HEK293 (cell line): ENCODE measurements at regions not wholly inside any gene's neighbourhood (a gene's known extent, or its start where the extent isn't known, plus 50 kb on each side); places are given as distances from the start of the nearest gene placed in this dataset.

Experiments used
- CTCF ChIA-PET: fragments of 350-600 bp; formaldehyde crosslinking; extraction: SDS; loops from one replicate; lab custom pipeline; 2021; ENCODE audit warnings: antibody characterized with exemption; lab: Yijun Ruan, JAX
- POLR2A ChIA-PET: fragments of 300-600 bp; formaldehyde crosslinking; extraction: SDS; loops from one replicate; lab custom pipeline; 2020; ENCODE audit warnings: antibody characterized with exemption, inconsistent platforms; lab: Yijun Ruan, JAX
- H3K27ac ChIP-seq: fragments of 200-500 bp; sonication (Bioruptor generic); 2 replicates; pipeline ENCODE4 v1.5.1; 2014; ENCODE audit warnings: low read depth, low read length, control low read depth, inconsistent platforms; ENCODE audit errors: extremely low read depth
- H3K36me3 ChIP-seq, 2 experiments: fragments of 200-500 bp in 1 of 2; sonication (Bioruptor generic) in 1 of 2; 1 replicate in 1 of 2; 2 replicates in 1 of 2; pipeline ENCODE4 v1.5.1; 2014 to 2017; ENCODE audit warnings: inconsistent platforms in 2 of 2, low read length in 2 of 2; ENCODE audit not compliant: control insufficient read depth in 2 of 2, insufficient read depth in 1 of 2
- H3K4me1 ChIP-seq: fragments of 200-500 bp; sonication (Bioruptor generic); 2 replicates; pipeline ENCODE4 v1.5.1; 2014; ENCODE audit warnings: mild to moderate bottlenecking, low read length, inconsistent platforms; ENCODE audit not compliant: control insufficient read depth, insufficient read depth
- H3K4me3 ChIP-seq: 2 replicates; pipeline ENCODE4 v1.5.1; 2011; ENCODE audit warnings: low read depth, mild to moderate bottlenecking, control low read depth, low read length, moderate library complexity
- H3K9me3 ChIP-seq: fragments of 200-500 bp; sonication (Bioruptor generic); 2 replicates; pipeline ENCODE4 v1.5.1; 2014; ENCODE audit warnings: low read depth, low read length, inconsistent platforms; ENCODE audit not compliant: control insufficient read depth, insufficient read depth
- CTCF ChIP-seq: fragments of 450-650 bp; formaldehyde crosslinking; IDR thresholded peaks from 2 replicates; pipeline ENCODE4 v1.5.1; 2016; ENCODE audit warnings: missing biosample characterization, missing genetic modification characterization
- ELK4 ChIP-seq: IDR thresholded peaks from 2 replicates; pipeline ENCODE4 v1.6.1; 2011; ENCODE audit warnings: mild to moderate bottlenecking, low read depth, low read length, borderline replicate concordance
- GFI1B ChIP-seq: fragments of 450-650 bp; formaldehyde crosslinking; IDR thresholded peaks from 2 replicates; pipeline ENCODE4 v1.5.1; 2016; ENCODE audit warnings: missing biosample characterization, missing genetic modification characterization
- GLI2 ChIP-seq: fragments of 450-650 bp; formaldehyde crosslinking; IDR thresholded peaks from 2 replicates; pipeline ENCODE4; 2017; ENCODE audit warnings: missing biosample characterization, missing genetic modification characterization, low read depth, borderline replicate concordance
- GLI4 ChIP-seq: fragments of 450-650 bp; formaldehyde crosslinking; IDR thresholded peaks from 2 replicates; pipeline ENCODE4 v1.5.1; 2016; ENCODE audit warnings: missing biosample characterization, missing genetic modification characterization
- GLIS1 ChIP-seq: fragments of 450-650 bp; formaldehyde crosslinking; IDR thresholded peaks from 2 replicates; pipeline ENCODE4 v1.5.1; 2016; ENCODE audit warnings: missing biosample characterization, missing genetic modification characterization
- MEIS1 ChIP-seq: sonication (generic); formaldehyde crosslinking; IDR thresholded peaks from 2 replicates; pipeline ENCODE4 v1.8.1; 2022; ENCODE audit warnings: missing genetic modification reagents, mild to moderate bottlenecking, borderline replicate concordance
- MZF1 ChIP-seq: fragments of 450-650 bp; formaldehyde crosslinking; IDR thresholded peaks from 2 replicates; pipeline ENCODE4 v1.5.1; 2017; ENCODE audit warnings: missing biosample characterization, missing genetic modification characterization, borderline replicate concordance
- OSR2 ChIP-seq: fragments of 450-650 bp; formaldehyde crosslinking; IDR thresholded peaks from 2 replicates; pipeline ENCODE4 v1.5.1; 2016; ENCODE audit warnings: missing biosample characterization, missing genetic modification characterization
- ZBTB49 ChIP-seq: fragments of 450-650 bp; formaldehyde crosslinking; IDR thresholded peaks from 2 replicates; pipeline ENCODE4 v1.5.1; 2016; ENCODE audit warnings: missing biosample characterization, missing genetic modification characterization, low read depth
- ZBTB8A ChIP-seq: fragments of 450-650 bp; formaldehyde crosslinking; IDR thresholded peaks from 2 replicates; pipeline ENCODE4 v1.5.1; 2016; ENCODE audit warnings: missing biosample characterization, missing genetic modification characterization
- ZFHX2 ChIP-seq: fragments of 450-650 bp; formaldehyde crosslinking; conservative IDR thresholded peaks from 2 replicates; pipeline ENCODE4 v1.5.1; 2016; ENCODE audit warnings: missing biosample characterization, missing genetic modification characterization
- ZIC2 ChIP-seq: fragments of 450-650 bp; formaldehyde crosslinking; IDR thresholded peaks from 2 replicates; pipeline ENCODE4 v1.5.1; 2016; ENCODE audit warnings: missing biosample characterization, missing genetic modification characterization
- ZNF133 ChIP-seq: fragments of 450-650 bp; formaldehyde crosslinking; IDR thresholded peaks from 2 replicates; pipeline ENCODE4 v1.5.1; 2016; ENCODE audit warnings: missing biosample characterization, missing genetic modification characterization
- ZNF18 ChIP-seq: fragments of 450-650 bp; formaldehyde crosslinking; IDR thresholded peaks from 2 replicates; pipeline ENCODE4 v1.5.1; 2016; ENCODE audit warnings: missing biosample characterization, missing genetic modification characterization
- ZNF239 ChIP-seq: fragments of 450-650 bp; formaldehyde crosslinking; IDR thresholded peaks from 2 replicates; pipeline ENCODE4 v1.5.1; 2016; ENCODE audit warnings: missing biosample characterization, missing genetic modification characterization
- ZNF274 ChIP-seq, 2 experiments: fragments of 200-500 bp in 1 of 2; fragments of 450-650 bp in 1 of 2; sonication (Bioruptor generic) in 1 of 2; formaldehyde crosslinking in 1 of 2; IDR thresholded peaks; 2 replicates each; pipeline versions ENCODE4 v1.5.1 to v1.6.1; 2014 to 2016; ENCODE audit warnings: borderline replicate concordance in 1 of 2, inconsistent platforms in 1 of 2, low read length in 1 of 2, missing biosample characterization in 1 of 2, missing genetic modification characterization in 1 of 2
- ZNF311 ChIP-seq: fragments of 450-650 bp; formaldehyde crosslinking; IDR thresholded peaks from 2 replicates; pipeline ENCODE4 v1.5.1; 2017; ENCODE audit warnings: missing biosample characterization, missing genetic modification characterization, borderline replicate concordance
- ZNF426 ChIP-seq: fragments of 450-650 bp; formaldehyde crosslinking; IDR thresholded peaks from 2 replicates; pipeline ENCODE4 v1.5.1; 2017; ENCODE audit warnings: missing biosample characterization, missing genetic modification characterization, mild to moderate bottlenecking, inconsistent platforms, moderate library complexity
- ZNF514 ChIP-seq: fragments of 450-650 bp; formaldehyde crosslinking; IDR thresholded peaks from 2 replicates; pipeline ENCODE4 v1.5.1; 2016; ENCODE audit warnings: missing biosample characterization, missing genetic modification characterization
- ZNF560 ChIP-seq: fragments of 450-650 bp; formaldehyde crosslinking; IDR thresholded peaks from 2 replicates; pipeline ENCODE4 v1.5.1; 2017; ENCODE audit warnings: missing biosample characterization, missing genetic modification characterization, borderline replicate concordance
- ZNF600 ChIP-seq: fragments of 450-650 bp; formaldehyde crosslinking; IDR thresholded peaks from 2 replicates; pipeline ENCODE4 v1.5.1; 2016; ENCODE audit warnings: missing biosample characterization, missing genetic modification characterization
- ZNF747 ChIP-seq: fragments of 450-650 bp; formaldehyde crosslinking; IDR thresholded peaks from 2 replicates; pipeline ENCODE4 v1.5.1; 2016; ENCODE audit warnings: missing biosample characterization, missing genetic modification characterization
- ZNF76 ChIP-seq: fragments of 450-650 bp; formaldehyde crosslinking; IDR thresholded peaks from 2 replicates; pipeline ENCODE4; 2016; ENCODE audit warnings: low read depth, missing biosample characterization, missing genetic modification characterization, borderline replicate concordance
- ZSCAN18 ChIP-seq: fragments of 450-650 bp; formaldehyde crosslinking; IDR thresholded peaks from 2 replicates; pipeline ENCODE4 v1.5.1; 2016; ENCODE audit warnings: missing biosample characterization, missing genetic modification characterization

GRCh38 chr9:18233311-18233710 lies 240.6 kb upstream of the ADAMTSL1 start:
- Histone ChIP-seq H3K4me3 (no peak overlapping the region), H3K27ac (no peak overlapping the region), H3K4me1 (0 out of 2 replicates have a peak, but pooled peaks cover 2% of the 10 kb centered on the region), H3K36me3 (no peaks in the 10 kb centered on the region)
- ChIA-PET POLR2A (no interaction called here), CTCF (no interaction called here)
- TF ChIP-seq ZNF76 (tag by site-specific recombination) (no peak), ZNF747 (no peak), ZNF560 (tag by site-specific recombination) (no peak), ZNF239 (tag by site-specific recombination) (no peak), GLI4 (tag by site-specific recombination) (no peak), OSR2 (no peak), GLIS1 (no peak), ZNF514 (tag by site-specific recombination) (no peak), ZFHX2 (tag by site-specific recombination) (no peak), ZBTB49 (tag by site-specific recombination) (no peak), GFI1B (tag by site-specific recombination) (no peak), ZNF600 (no peak), ZSCAN18 (no peak), MZF1 (tag by site-specific recombination) (no peak), MEIS1 (CRISPR knock-in tag) (no peak), ZNF311 (tag by site-specific recombination) (no peak), CTCF (tag by site-specific recombination) (no peak)
- TF ChIP-seq, all 188 proteins: peak for 0
- no peaks in the 10 kb centered on the region for H3K9me3 ChIP-seq

- CTCF ChIA-PET = no interaction called here
- Histone ChIP-seq H3K4me3 (no peak overlapping the region), H3K4me1 (peaks cover 2% of the 10 kb centered on the region; the same call in 1 of the 2 replicates), H3K36me3 (no peaks in the 10 kb centered on the region), H3K27ac (no peak overlapping the region), H3K9me3 (no peaks in the 10 kb centered on the region)
- TF ChIP-seq ZNF133 (tag by site-specific recombination) = no peak
- TF ChIP-seq ZNF18 (tag by site-specific recombination) = no peak
- no peak for TF ChIP-seq GLI2 (tag by site-specific recombination)
- no peak for TF ChIP-seq ZNF426
- TF ChIP-seq ZNF274 (IDR thresholded peaks at IDR 0.05; ENCODE audit: low read length) = no peak
- TF ChIP-seq ZNF274 (tag by site-specific recombination; IDR thresholded peaks at IDR 0.05; ENCODE audit: borderline replicate concordance) = no peak
- TF ChIP-seq ZBTB8A = no peak
- TF ChIP-seq ELK4 = no peak
- no peak for TF ChIP-seq ZNF747
- TF ChIP-seq ZIC2 (tag by site-specific recombination) = no peak
- POLR2A ChIA-PET = no interaction called here
These were observed 240.0 kb upstream of the ADAMTSL1 start for GRCh38 chr9:18233776-18234445.
